ENCODE measurements at regions not wholly inside any gene's neighbourhood (a gene's known extent, or its start where the extent isn't known, plus 50 kb on each side); places are given as distances from the start of the nearest gene placed in this dataset.

GRCh38 chr10:108147346-108147745, 982.8 kb upstream of the SORCS1 start:
- no peaks in the 10 kb centered on the region for H3F3A ChIP-seq (ENCODE audit: low read depth)
- no peaks in the 10 kb centered on the region for H3K27me3 ChIP-seq (ENCODE audit: insufficient read depth, low read length, poor library complexity, severe bottlenecking)
- no peaks in the 10 kb centered on the region for H3K79me2 ChIP-seq (ENCODE audit: insufficient read depth, low read length)
- H3K36me3 ChIP-seq (ENCODE audit: insufficient read depth, low read length): no peaks in the 10 kb centered on the region
- H3K4me3 ChIP-seq (ENCODE audit: low read length, poor library complexity, severe bottlenecking): no peak overlapping the region
- no peaks in the 10 kb centered on the region for H3K4me1 ChIP-seq (ENCODE audit: insufficient read depth, low read length, poor library complexity, severe bottlenecking)
- H2AFZ ChIP-seq (ENCODE audit: low read length): no peak overlapping the region
- no peak for TF ChIP-seq EZH2phosphoT487 (IDR thresholded peaks at IDR 0.05; ENCODE audit: borderline replicate concordance)
- no peak for TF ChIP-seq CTCF (conservative IDR thresholded peaks at IDR 0.05; ENCODE audit: low read length)
- H3K9me2 ChIP-seq (replicated peaks; ENCODE audit: low read depth, low read length): no peaks in the 10 kb centered on the region
- no peak overlapping the region for H3K4me2 ChIP-seq (ENCODE audit: low read depth, low read length, poor library complexity, severe bottlenecking)
- no peak overlapping the region for H3K9ac ChIP-seq (ENCODE audit: low read depth, low read length, poor library complexity, severe bottlenecking)
- no peaks in the 10 kb centered on the region for H4K20me1 ChIP-seq (ENCODE audit: insufficient read depth, low read length, poor library complexity, severe bottlenecking)
- H3K9me3 ChIP-seq (ENCODE audit: insufficient read depth, low read depth, low read length): no peaks in the 10 kb centered on the region

- no peaks in the 10 kb centered on the region for H3K27me3 ChIP-seq (ENCODE audit: insufficient read depth, low read length, poor library complexity, severe bottlenecking)
Measured at GRCh38 chr10:108141064-108141463, 976.6 kb upstream of the SORCS1 start.

DNA sequence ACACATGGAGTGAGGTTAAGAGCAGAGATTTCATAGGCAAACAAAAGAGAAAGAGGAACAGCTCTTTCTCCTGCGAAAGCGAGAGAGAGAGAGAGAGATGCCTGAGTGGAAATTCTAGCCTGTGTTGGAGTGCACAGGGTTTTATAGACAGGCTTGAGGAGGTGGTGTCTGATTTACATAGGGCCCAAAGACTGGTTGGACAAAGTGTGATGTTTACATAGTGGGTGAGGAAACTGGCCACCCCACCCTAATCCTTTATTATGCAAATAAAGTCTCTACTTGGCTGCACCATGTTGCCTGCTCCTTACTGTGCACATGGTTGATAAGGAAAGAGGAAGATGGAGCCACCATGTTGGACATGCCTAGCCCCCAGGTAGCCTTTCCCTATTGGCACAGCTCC, 967.8 kb upstream of the SORCS1 start:
- H3K27me3 ChIP-seq (ENCODE audit: insufficient read depth, low read length, poor library complexity, severe bottlenecking): no peaks in the 10 kb centered on the region
- H3K79me2 ChIP-seq (ENCODE audit: insufficient read depth, low read length): no peaks in the 10 kb centered on the region
- H4K20me1 ChIP-seq (ENCODE audit: insufficient read depth, low read length, poor library complexity, severe bottlenecking): no peaks in the 10 kb centered on the region
- H3K36me3 ChIP-seq (ENCODE audit: insufficient read depth, low read length): no peaks in the 10 kb centered on the region
- H3K4me3 ChIP-seq (ENCODE audit: low read length, poor library complexity, severe bottlenecking): no peak overlapping the region
- H3K9me2 ChIP-seq (replicated peaks; ENCODE audit: low read depth, low read length): no peaks in the 10 kb centered on the region
- H3K9ac ChIP-seq (ENCODE audit: low read depth, low read length, poor library complexity, severe bottlenecking): no peak overlapping the region
- H3K9me3 ChIP-seq (ENCODE audit: insufficient read depth, low read depth, low read length): no peaks in the 10 kb centered on the region
- H2AFZ ChIP-seq (ENCODE audit: low read length): no peak overlapping the region
- H3F3A ChIP-seq (ENCODE audit: low read depth): no peaks in the 10 kb centered on the region
- TF ChIP-seq EZH2phosphoT487 (IDR thresholded peaks at IDR 0.05; ENCODE audit: borderline replicate concordance) (no peak), CTCF (conservative IDR thresholded peaks at IDR 0.05; ENCODE audit: low read length) (no peak)
- no peak overlapping the region for H3K4me2 ChIP-seq (ENCODE audit: low read depth, low read length, poor library complexity, severe bottlenecking)
- H3K4me1 ChIP-seq (ENCODE audit: insufficient read depth, low read length, poor library complexity, severe bottlenecking): no peaks in the 10 kb centered on the region

More at GRCh38 chr10:108141064-108141463, 976.6 kb upstream of the SORCS1 start:
- TF ChIP-seq CTCF (conservative IDR thresholded peaks at IDR 0.05; ENCODE audit: low read length): no peak
- no peak for TF ChIP-seq EZH2phosphoT487 (IDR thresholded peaks at IDR 0.05; ENCODE audit: borderline replicate concordance)
- H2AFZ ChIP-seq (ENCODE audit: low read length): no peak overlapping the region
- no peak overlapping the region for H3K4me2 ChIP-seq (ENCODE audit: low read depth, low read length, poor library complexity, severe bottlenecking)
- no peaks in the 10 kb centered on the region for H3K4me1 ChIP-seq (ENCODE audit: insufficient read depth, low read length, poor library complexity, severe bottlenecking)
- no peaks in the 10 kb centered on the region for H3K9me3 ChIP-seq (ENCODE audit: insufficient read depth, low read depth, low read length)
- H3K9me2 ChIP-seq (replicated peaks; ENCODE audit: low read depth, low read length): no peaks in the 10 kb centered on the region
- H3F3A ChIP-seq (ENCODE audit: low read depth): no peaks in the 10 kb centered on the region
- H3K36me3 ChIP-seq (ENCODE audit: insufficient read depth, low read length): no peaks in the 10 kb centered on the region
- H3K9ac ChIP-seq (ENCODE audit: low read depth, low read length, poor library complexity, severe bottlenecking): no peak overlapping the region
- H3K79me2 ChIP-seq (ENCODE audit: insufficient read depth, low read length): no peaks in the 10 kb centered on the region
- H4K20me1 ChIP-seq (ENCODE audit: insufficient read depth, low read length, poor library complexity, severe bottlenecking): no peaks in the 10 kb centered on the region
- H3K4me3 ChIP-seq (ENCODE audit: low read length, poor library complexity, severe bottlenecking): no peak overlapping the region

All from Loucy (cell line).